ENCODE measurements at regions not wholly inside any gene's neighbourhood (a gene's known extent, or its start where the extent isn't known, plus 50 kb on each side); places are given as distances from the start of the nearest gene placed in this dataset.

DNA sequence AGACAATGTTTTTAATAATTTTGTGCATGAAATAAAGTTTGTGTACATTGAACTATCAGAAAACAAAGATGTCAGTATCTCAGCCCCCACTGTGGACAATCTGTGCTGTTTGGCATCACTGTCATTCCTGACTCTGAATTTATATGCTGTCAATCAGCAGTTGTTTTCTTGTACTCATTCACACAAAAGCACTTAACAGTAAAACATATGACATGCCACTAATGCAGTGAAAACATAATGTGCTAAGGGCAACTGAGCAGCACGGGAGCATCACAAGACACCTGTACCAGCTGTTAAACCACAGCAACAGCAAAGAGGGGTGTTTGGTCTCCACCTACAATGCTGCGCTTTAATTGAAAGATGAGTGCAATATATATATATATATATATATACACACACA, 647.8 kb upstream of the SLC35B3 start:
- no peak for TF ChIP-seq POLR2A (IDR thresholded peaks at IDR 0.05)
- TF ChIP-seq CTCF (IDR thresholded peaks at IDR 0.05), result no peak

Measured in uterus (tissue), 2 donors.